ENCODE measurements at regions not wholly inside any gene's neighbourhood (a gene's known extent, or its start where the extent isn't known, plus 50 kb on each side); places are given as distances from the start of the nearest gene placed in this dataset.

DNA sequence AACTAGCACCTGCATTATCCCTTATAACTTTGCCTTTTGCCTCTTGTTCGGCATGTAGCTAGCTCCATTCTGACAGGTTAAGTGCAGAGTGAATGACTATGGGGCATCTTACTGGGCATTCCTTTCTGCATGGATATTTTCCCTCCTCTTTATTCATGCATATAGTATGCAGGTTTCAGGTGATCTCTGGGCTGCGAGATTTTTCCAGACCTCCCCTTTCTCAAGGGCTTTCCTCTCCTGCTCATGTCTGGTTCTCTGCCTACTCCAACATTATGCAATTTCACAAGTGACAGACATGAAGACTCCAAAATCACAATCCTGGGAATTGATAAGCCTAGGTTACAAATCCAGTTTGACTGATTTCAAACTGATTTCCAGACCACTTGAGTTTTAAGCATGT is 503.8 kb downstream of the NXPH1 start:
- no peak for DNase-seq
- TF ChIP-seq, protein P1, sequence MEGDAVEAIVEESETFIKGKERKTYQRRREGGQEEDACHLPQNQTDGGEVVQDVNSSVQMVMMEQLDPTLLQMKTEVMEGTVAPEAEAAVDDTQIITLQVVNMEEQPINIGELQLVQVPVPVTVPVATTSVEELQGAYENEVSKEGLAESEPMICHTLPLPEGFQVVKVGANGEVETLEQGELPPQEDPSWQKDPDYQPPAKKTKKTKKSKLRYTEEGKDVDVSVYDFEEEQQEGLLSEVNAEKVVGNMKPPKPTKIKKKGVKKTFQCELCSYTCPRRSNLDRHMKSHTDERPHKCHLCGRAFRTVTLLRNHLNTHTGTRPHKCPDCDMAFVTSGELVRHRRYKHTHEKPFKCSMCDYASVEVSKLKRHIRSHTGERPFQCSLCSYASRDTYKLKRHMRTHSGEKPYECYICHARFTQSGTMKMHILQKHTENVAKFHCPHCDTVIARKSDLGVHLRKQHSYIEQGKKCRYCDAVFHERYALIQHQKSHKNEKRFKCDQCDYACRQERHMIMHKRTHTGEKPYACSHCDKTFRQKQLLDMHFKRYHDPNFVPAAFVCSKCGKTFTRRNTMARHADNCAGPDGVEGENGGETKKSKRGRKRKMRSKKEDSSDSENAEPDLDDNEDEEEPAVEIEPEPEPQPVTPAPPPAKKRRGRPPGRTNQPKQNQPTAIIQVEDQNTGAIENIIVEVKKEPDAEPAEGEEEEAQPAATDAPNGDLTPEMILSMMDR (IDR thresholded peaks at IDR 0.05; ENCODE audit: low read depth, low read length) = no peak
- Histone ChIP-seq H3K27ac (no peak overlapping the region), H3K4me3 (ENCODE audit: low read depth, low read length) (no peak overlapping the region), H3K36me3 (no peaks in the 10 kb centered on the region), H3K9me3 (ENCODE audit: severe bottlenecking) (no peaks in the 10 kb centered on the region), H3K27me3 (ENCODE audit: insufficient read depth, low read depth, severe bottlenecking) (no peaks in the 10 kb centered on the region)

DNA sequence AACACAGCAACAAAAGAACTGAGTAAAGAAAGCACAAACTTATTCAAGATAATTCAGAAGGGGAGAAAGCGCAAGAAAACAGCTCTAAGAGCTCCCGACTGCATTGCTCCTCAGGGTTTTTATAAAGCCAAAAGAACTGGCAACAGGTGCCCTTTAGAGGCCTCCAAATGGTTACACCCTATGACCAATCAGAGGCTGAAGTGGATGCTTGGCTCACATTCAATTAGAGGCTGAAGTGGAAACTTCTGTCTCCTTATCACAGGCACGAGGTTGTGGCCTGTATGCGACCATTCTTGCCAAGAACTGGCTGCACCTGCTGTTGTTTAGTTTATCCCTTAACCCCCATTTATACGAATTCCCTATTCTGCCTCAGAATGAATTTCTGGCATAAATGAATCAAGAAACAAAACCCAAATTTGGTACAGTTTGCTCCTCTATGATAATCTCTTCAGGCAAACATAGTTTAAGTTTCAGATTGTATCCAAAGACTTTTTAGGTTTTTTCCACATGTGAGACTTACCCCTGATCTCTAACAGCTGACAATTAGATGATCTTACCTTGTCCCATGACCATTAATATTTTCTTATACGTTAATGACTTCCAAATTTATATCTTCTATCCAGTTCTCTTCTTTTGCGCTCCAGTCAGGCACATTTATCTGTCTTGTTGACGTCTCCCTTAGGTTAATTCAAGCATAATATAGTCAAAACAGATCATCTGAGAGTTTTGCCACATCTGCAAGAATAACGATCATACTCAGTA is 504.8 kb downstream of the NXPH1 start:
- Histone ChIP-seq H3K27me3 (ENCODE audit: insufficient read depth, low read depth, severe bottlenecking) (no peaks in the 10 kb centered on the region), H3K4me3 (ENCODE audit: low read depth, low read length) (no peak overlapping the region), H3K27ac (no peak overlapping the region), H3K9me3 (ENCODE audit: severe bottlenecking) (no peaks in the 10 kb centered on the region), H3K36me3 (no peaks in the 10 kb centered on the region)
- no peak for DNase-seq
- TF ChIP-seq, protein P1 (IDR thresholded peaks at IDR 0.05; ENCODE audit: low read depth, low read length) = no peak

DNA sequence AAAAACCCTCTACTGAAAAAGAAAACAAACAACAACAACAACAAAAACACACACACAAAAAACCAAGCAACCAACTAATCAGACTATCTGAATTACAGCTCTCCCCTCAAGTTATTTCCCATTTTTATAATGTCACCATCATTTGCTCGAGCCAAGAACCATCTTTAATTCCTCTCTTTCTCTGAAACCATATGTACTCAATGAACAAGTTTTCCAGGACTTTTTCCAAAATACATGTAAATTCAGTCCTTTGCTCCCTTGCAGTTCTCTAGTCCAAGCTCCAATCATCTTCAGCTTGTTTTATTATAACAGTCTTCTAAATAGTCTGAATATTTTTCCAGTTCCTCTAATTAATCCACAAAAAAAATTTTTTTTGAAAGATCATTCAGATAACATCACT is 506.0 kb downstream of the NXPH1 start:
- H3K36me3 ChIP-seq = no peaks in the 10 kb centered on the region
- no peaks in the 10 kb centered on the region for H3K9me3 ChIP-seq (ENCODE audit: severe bottlenecking)
- TF ChIP-seq, protein P1 (IDR thresholded peaks at IDR 0.05; ENCODE audit: low read depth, low read length) = no peak
- H3K4me3 ChIP-seq (ENCODE audit: low read depth, low read length) = no peak overlapping the region
- no peak for DNase-seq
- no peak overlapping the region for H3K27ac ChIP-seq
- H3K27me3 ChIP-seq (ENCODE audit: insufficient read depth, low read depth, severe bottlenecking) = no peaks in the 10 kb centered on the region

DNA sequence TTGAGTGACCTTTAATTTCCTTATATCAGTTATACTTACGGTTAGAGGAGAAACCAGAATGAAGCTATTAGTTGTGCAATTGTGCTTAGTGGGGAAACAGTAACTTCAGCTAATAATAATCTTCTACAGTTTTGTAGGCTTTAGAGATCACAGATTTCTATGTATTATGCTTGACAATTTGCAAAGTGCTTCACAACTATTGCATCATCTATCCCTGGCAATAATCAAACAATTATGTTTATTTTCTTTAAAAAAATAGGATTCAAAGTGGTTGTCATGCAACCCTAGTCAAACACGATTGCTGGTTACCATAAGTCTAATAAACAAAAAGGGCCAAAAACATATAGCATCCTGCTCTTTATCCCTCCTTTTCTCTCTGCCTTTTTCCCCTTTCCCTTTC is 530.3 kb downstream of the NXPH1 start:
- no peak for DNase-seq
- TF ChIP-seq, protein P1 (IDR thresholded peaks at IDR 0.05; ENCODE audit: low read depth, low read length) = no peak
- Histone ChIP-seq H3K27me3 (ENCODE audit: insufficient read depth, low read depth, severe bottlenecking) (no peaks in the 10 kb centered on the region), H3K36me3 (no peaks in the 10 kb centered on the region), H3K27ac (no peak overlapping the region), H3K4me3 (ENCODE audit: low read depth, low read length) (no peak overlapping the region), H3K9me3 (ENCODE audit: severe bottlenecking) (no peaks in the 10 kb centered on the region)

DNA sequence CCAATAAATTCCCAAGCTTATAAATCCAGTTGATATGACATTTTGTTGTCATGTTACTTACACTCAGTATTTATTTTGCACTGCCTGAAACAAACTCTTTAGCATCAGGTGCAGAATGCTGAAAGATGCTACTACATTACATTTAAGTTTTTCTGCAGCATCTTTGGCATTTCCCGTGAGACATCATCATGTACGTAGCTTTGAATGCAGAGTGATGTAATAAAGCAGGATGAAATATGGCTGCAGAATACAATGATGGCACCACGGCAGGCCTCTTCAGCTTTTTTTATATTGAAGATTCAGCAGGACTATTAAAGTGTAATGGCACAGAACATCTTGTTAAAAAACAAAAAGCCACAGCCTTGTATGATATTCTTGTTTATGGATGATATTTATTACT is 531.8 kb downstream of the NXPH1 start:
- Histone ChIP-seq H3K36me3 (no peaks in the 10 kb centered on the region), H3K4me3 (ENCODE audit: low read depth, low read length) (no peak overlapping the region), H3K27ac (no peak overlapping the region), H3K9me3 (ENCODE audit: severe bottlenecking) (no peaks in the 10 kb centered on the region), H3K27me3 (ENCODE audit: insufficient read depth, low read depth, severe bottlenecking) (no peaks in the 10 kb centered on the region)
- no peak for DNase-seq
- TF ChIP-seq, protein P1 (IDR thresholded peaks at IDR 0.05; ENCODE audit: low read depth, low read length) = no peak

DNA sequence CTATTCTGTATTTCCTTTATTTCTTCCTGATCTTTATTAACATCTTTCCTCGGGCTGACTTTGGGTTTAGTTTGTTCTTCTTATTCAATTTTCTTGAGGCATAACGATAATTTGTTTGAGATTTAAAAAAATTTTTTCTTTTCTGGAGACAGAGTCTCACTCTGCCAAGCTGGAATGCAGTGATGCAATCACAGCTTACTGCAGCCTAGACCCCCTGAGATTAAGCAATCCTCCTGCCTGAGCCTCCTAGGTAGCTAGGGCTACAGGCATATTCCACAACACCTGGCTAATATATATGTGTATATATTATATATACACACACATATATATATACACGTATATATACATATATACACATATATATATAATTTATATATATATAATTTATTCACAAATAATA is 540.2 kb downstream of the NXPH1 start:
- DNase-seq = no peak
- TF ChIP-seq, protein P1 (IDR thresholded peaks at IDR 0.05; ENCODE audit: low read depth, low read length) = no peak

More for the DNA sequence above, 540.2 kb downstream of the NXPH1 start:
- H3K4me3 ChIP-seq (ENCODE audit: low read depth, low read length) = no peak overlapping the region
- no peaks in the 10 kb centered on the region for H3K9me3 ChIP-seq (ENCODE audit: severe bottlenecking)
- H3K27ac ChIP-seq = no peak overlapping the region
- H3K27me3 ChIP-seq (ENCODE audit: insufficient read depth, low read depth, severe bottlenecking) = no peaks in the 10 kb centered on the region
- no peaks in the 10 kb centered on the region for H3K36me3 ChIP-seq
